Mammary epithelial cell (primary cell): ENCODE measurements at regions not wholly inside any gene's neighbourhood (a gene's known extent, or its start where the extent isn't known, plus 50 kb on each side); places are given as distances from the start of the nearest gene placed in this dataset.

Experiments
- EZH2 ChIP-seq: IDR thresholded peaks from 2 replicates; pipeline ENCODE4 v1.6.1; 2012; ENCODE audit warnings: low read length, inconsistent platforms, borderline replicate concordance
- TF ChIP-seq, protein P1 (sequence below), 2 donors: IDR thresholded peaks in 1 of 2; conservative IDR thresholded peaks in 1 of 2; 2 replicates each; pipeline ENCODE4 v1.5.1; 2011 to 2012; ENCODE audit warnings: inconsistent platforms in 2 of 2, low read length in 2 of 2, mild to moderate bottlenecking in 2 of 2, control low read depth in 1 of 2, low read depth in 1 of 2; ENCODE audit not compliant: insufficient read depth in 1 of 2; ENCODE audit errors: extremely low read depth in 1 of 2

GRCh38 chr2:212918336-212918735, 233.1 kb downstream of the IKZF2 start:
- TF ChIP-seq, protein P1, sequence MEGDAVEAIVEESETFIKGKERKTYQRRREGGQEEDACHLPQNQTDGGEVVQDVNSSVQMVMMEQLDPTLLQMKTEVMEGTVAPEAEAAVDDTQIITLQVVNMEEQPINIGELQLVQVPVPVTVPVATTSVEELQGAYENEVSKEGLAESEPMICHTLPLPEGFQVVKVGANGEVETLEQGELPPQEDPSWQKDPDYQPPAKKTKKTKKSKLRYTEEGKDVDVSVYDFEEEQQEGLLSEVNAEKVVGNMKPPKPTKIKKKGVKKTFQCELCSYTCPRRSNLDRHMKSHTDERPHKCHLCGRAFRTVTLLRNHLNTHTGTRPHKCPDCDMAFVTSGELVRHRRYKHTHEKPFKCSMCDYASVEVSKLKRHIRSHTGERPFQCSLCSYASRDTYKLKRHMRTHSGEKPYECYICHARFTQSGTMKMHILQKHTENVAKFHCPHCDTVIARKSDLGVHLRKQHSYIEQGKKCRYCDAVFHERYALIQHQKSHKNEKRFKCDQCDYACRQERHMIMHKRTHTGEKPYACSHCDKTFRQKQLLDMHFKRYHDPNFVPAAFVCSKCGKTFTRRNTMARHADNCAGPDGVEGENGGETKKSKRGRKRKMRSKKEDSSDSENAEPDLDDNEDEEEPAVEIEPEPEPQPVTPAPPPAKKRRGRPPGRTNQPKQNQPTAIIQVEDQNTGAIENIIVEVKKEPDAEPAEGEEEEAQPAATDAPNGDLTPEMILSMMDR (conservative IDR thresholded peaks at IDR 0.05 in 1 of 2, IDR thresholded peaks at IDR 0.05 in 1 of 2; ENCODE audit: extremely low read depth in 1 of 2, insufficient read depth in 1 of 2, low read depth in 1 of 2, low read length in 2 of 2), result no peak
- no peak for TF ChIP-seq EZH2
